ENCODE measurements at regions not wholly inside any gene's neighbourhood (a gene's known extent, or its start where the extent isn't known, plus 50 kb on each side); places are given as distances from the start of the nearest gene placed in this dataset.

DNA sequence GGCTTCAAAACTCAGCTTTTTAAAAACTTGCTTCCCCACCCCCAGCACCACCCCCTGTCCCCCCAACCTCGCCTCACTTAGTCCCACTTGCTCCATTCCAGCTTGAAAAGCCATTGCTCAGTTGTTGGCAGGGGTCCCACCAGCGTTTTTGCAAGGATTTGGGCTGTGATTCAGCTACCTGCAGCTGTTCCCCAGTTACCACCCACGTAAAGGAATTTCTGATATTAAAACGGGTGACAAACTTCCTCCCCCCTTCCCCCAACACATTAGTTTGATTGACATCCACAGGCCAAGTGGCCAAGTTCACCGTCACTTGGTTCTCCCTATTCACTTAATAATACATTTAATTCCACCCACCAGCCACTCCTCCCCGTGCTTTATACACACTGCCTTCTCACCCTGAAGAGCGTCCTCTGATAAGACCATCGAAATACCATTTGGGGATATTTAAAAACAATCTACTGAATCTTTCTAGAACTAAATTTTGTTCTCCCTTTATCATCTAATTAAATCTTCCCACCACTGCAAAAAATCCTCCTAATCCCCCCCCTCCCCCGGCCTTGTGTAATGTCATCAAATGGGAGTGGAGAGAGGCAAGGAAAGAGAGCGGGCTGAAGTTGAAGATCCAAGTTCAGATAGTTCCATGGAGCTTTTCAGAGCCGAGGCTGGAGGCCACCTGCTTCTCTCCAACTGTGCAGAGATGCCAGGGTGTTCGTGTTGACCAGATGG is 55.1 kb downstream of the SOX9 start:
- no peak for TF ChIP-seq POLR2A (IDR thresholded peaks at IDR 0.05; ENCODE audit: low read length)
- TF ChIP-seq GATA1 (IDR thresholded peaks at IDR 0.05; ENCODE audit: low read depth, low read length), result no peak

DNA sequence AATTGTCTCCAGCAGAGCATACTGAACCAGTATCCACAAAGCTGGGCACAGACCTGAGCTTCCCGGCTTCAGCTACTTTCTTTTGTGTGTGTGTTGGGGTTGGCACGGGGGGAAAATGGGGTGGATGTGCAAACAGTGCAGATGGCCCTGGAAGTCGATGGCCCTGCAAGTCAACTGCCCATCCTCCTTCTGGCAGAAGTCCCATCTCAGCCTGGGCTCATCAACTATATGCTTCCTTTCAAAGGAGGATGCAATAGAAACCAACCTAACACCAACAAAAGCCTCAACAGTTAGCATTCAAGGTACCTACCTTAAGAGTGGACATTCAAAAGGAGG is 55.7 kb downstream of the SOX9 start:
- TF ChIP-seq GATA1 (IDR thresholded peaks at IDR 0.05; ENCODE audit: low read depth, low read length), result no peak
- TF ChIP-seq POLR2A (IDR thresholded peaks at IDR 0.05; ENCODE audit: low read length), result no peak

More for the DNA sequence above, 55.1 kb downstream of the SOX9 start:
- DNase-seq, result no peak

DNA sequence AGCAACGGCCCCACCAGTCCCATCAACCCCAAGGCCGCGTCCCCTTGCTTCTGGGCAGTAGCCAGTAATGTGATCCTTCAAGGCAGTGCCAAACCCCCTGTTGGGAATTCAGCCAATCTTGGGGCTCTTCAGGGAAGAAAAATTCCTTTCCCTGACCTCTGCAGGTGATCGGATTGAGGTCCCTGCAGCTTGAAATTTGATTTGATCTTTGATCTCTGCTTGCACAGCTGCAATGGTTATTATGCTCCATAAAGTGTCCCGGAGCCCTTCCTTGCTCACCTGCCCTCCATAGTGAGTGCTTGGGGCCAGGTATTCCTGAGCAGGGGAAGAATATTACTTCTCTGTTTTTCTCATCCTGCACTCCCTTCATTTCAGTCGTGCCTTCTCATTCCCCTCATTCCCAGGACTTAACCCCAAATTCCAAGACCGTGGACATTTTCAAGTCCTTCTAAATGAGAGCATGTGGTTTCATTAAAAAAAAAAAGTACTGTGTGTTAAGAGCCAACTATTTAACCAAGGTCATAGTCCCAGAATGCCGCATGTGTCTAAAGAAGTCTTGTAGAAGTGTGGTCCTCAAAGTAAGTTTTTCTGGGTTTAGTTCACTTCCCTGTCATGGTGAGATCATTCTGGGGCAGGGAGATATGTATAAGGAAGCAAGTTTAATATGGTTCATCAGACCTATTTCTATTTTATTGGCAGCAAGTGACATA is 56.3 kb downstream of the SOX9 start:
- DNase-seq, result no peak
- TF ChIP-seq GATA1 (IDR thresholded peaks at IDR 0.05; ENCODE audit: low read depth, low read length) (no peak), POLR2A (IDR thresholded peaks at IDR 0.05; ENCODE audit: low read length) (no peak)

More for the DNA sequence above, 55.7 kb downstream of the SOX9 start:
- no peak for DNase-seq

DNA sequence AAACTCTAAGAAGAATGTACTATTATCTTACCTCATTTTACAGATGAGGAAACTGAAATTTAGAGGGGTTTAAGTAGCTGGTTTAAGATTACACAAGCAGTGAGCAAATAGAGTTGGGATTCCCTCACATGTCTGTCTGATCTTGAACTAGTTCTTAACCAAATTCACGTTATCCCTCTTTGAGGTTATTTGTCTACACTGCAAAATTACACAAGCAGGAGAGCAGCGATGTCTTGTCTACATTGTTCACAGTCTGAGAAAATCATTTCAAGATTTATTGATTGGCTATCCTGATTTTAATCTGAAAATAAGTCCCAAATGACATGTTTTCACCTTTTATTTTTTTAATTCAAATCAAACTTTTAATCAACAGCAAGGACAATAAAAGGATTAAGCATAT is 56.9 kb downstream of the SOX9 start:
- no peak for DNase-seq
- TF ChIP-seq POLR2A (IDR thresholded peaks at IDR 0.05; ENCODE audit: low read length) (no peak), GATA1 (IDR thresholded peaks at IDR 0.05; ENCODE audit: low read depth, low read length) (no peak)

DNA sequence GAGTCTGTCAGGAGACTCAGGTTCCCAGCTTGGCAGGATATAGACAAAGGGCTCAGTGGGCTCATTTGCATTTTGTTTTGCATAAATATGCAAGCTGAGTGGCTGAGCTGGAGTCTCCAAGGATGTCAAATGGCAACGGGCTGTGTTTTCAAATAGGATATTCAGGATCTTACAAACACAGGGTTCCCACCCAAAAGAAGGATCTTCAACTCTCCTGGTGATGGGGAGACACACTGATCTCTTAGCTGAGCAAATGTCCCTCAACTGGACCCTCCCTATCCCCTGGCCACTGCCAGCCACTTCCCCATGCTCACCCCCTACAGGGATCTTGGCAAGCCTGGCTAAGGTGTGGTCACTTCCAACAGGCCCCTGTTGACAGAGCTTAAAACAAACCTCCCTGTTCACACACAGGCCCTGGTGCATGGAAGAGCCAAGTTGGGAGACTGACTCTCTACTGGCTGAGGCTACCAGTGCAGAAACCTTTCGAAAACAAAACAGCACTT is 61.6 kb downstream of the SOX9 start:
- DNase-seq, result no peak
- TF ChIP-seq POLR2A (IDR thresholded peaks at IDR 0.05; ENCODE audit: low read length) (no peak), GATA1 (IDR thresholded peaks at IDR 0.05; ENCODE audit: low read depth, low read length) (no peak)

DNA sequence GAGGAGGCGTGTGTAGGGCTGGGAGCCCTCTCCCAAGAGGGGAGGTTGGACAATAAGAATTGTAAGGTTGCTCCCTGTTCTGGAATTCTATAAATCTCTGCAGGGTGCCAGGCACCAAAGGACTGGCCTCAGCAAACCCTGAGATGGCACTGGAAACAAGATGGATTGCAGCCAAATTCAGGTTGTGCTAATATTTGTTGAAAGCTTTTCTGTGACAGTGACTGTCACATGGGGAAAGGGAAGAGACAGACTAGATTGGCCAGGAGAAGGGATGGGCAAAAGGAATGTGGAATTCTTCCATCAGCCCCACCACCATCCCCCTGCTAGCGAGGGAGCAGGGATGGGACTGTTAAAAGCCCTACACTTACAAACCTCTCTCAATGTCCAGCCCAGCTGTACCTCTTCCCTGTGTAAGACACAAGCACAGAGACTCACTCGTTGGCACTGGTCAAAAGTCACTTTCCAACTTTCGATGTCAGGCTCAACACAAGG is 62.4 kb downstream of the SOX9 start:
- TF ChIP-seq GATA1 (IDR thresholded peaks at IDR 0.05; ENCODE audit: low read depth, low read length), result no peak
- no peak for TF ChIP-seq POLR2A (IDR thresholded peaks at IDR 0.05; ENCODE audit: low read length)
- DNase-seq, result no peak

DNA sequence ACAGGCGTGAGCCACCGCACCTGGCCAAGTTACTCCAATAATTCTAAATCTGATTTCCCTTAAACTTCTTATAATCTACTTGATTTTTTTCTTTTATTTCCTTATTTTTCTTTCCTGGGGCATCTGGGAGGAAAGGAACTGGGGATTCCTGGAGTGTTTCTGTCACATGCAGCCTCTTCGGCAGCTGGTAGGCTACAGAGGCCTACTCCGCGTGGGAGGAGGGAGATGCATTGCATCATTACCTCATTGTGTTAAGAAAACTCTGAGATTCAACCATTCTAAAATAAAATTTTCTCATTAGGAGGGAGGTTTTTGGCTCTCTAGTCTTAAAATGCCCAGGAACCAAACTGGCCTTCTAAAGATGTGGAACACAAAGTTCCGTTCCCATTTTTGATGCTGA is 64.0 kb downstream of the SOX9 start:
- no peak for TF ChIP-seq POLR2A (IDR thresholded peaks at IDR 0.05; ENCODE audit: low read length)
- no peak for TF ChIP-seq GATA1 (IDR thresholded peaks at IDR 0.05; ENCODE audit: low read depth, low read length)
- no peak for DNase-seq

DNA sequence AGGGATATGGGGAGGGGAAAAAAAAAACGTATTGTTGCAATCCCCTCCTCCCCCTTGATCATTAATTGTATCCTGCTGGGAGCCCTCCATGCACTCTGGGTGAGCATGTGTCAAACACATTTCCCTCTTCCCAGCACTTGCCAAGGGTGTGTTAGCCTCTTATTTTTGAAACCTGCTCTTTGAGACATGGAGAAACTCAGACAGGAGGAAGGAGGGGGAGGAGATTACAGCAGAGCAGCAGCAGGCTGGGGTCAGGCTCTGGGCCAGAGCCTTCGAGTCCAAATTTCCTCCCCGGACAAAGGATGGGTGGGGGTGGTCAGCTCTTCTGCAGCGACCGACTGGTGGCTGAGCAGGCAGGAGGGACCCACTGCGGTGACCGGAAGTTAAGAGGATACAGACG is 64.7 kb downstream of the SOX9 start:
- no peak for DNase-seq
- TF ChIP-seq POLR2A (IDR thresholded peaks at IDR 0.05; ENCODE audit: low read length) (no peak), GATA1 (IDR thresholded peaks at IDR 0.05; ENCODE audit: low read depth, low read length) (no peak)

DNA sequence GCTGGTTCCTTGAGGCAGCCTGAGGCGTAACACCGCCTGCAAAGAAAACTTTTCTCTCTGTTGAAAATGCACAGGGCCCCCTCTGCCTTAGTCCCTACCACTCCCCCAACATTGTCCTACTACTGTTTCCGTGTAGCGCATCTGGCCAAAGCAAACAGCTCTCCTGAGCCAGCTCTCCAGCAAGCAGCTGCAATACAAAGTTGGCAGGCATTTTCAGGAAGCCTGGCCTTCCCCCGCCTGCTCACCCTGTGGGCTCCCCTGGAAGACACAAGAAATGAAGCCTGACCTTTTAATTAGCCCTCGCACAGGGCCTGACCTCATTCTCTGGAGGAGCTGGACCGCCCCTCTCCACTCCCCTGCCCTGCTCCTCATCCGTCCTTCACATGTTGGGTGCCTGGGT is 66.7 kb downstream of the SOX9 start:
- no peak for TF ChIP-seq POLR2A (IDR thresholded peaks at IDR 0.05; ENCODE audit: low read length)
- TF ChIP-seq GATA1 (IDR thresholded peaks at IDR 0.05; ENCODE audit: low read depth, low read length), result no peak
- DNase-seq, result no peak

DNA sequence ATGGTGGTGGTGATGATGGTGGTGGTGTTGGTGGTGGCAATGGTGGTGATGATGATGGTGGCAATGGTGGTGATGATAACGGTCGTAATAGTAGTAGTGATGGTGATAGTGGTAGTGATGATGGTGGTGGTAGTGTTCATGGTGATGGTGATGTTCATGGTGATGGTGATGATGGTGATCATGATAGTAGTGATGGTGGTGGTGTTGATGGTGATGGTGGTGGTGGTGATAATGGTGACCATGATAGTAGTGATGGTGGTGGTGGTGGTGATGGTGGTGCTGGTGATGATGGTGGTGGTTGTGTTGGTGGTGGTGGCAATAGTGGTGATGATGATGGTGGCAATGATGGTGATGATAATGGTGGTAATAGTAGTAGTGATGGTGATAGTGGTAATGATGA is 68.0 kb downstream of the SOX9 start:
- TF ChIP-seq GATA1 (IDR thresholded peaks at IDR 0.05; ENCODE audit: low read depth, low read length) (no peak), POLR2A (IDR thresholded peaks at IDR 0.05; ENCODE audit: low read length) (no peak)
- no peak for DNase-seq

DNA sequence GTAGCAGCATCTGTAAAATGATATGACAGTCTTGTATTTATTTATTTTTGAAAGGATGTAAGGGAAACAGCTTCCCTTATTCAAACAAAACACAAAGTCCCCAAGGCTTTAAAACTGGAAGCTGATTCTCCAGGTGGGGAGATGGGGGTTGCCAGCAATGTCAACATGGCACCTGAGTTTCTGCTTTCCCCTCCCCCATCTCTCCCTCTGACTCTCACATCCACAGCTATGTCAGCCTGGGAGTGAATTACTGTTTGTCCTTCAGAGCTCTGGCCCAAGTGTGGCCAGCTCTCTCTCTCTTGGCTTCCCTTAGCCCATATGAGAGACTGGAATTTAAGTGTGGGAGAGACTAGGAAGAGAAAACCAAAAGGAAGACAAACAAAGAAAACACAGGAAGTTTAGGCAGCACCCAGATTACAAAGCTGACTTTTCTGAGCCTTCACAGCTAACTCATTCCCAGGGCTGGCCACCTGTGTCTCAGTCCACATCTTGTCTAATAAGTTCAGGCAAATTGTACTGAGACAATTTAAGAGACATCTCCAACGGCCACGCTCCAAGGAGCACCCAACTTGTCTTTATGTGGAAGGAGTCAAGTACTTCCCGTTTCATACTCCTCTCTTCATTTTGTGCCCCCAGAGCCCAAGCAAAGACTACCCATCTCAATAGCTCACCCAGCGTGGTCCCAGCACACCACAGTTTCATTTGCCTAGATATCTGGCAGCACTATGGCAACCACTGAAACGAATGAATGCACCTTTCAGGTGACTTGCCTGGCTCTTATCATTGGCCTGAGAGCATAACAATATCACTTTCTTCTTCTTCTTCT is 69.2 kb downstream of the SOX9 start:
- no peak for TF ChIP-seq POLR2A (IDR thresholded peaks at IDR 0.05; ENCODE audit: low read length)
- TF ChIP-seq GATA1 (IDR thresholded peaks at IDR 0.05; ENCODE audit: low read depth, low read length), result no peak
- DNase-seq, result no peak

DNA sequence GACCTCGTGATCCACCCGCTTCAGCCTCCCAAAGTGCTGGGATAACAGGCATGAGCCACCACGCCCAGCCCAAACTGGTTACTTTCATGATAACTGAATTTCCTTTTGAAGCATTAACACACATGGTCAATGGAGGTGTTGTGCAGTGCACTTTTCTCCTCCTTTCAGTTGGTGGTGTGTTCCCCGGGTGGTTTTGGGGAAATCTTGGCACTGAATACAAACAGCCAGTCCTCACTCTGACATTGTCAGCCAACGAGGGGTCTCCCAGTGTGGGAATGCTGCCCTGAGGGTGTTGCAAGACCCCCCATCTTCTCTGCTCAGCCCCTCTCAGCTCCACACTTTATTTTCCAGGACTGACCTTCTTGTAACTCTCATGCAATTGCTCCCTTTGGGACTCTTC is 70.5 kb downstream of the SOX9 start:
- TF ChIP-seq GATA1 (IDR thresholded peaks at IDR 0.05; ENCODE audit: low read depth, low read length) (no peak), POLR2A (IDR thresholded peaks at IDR 0.05; ENCODE audit: low read length) (no peak)
- DNase-seq, result no peak

DNA sequence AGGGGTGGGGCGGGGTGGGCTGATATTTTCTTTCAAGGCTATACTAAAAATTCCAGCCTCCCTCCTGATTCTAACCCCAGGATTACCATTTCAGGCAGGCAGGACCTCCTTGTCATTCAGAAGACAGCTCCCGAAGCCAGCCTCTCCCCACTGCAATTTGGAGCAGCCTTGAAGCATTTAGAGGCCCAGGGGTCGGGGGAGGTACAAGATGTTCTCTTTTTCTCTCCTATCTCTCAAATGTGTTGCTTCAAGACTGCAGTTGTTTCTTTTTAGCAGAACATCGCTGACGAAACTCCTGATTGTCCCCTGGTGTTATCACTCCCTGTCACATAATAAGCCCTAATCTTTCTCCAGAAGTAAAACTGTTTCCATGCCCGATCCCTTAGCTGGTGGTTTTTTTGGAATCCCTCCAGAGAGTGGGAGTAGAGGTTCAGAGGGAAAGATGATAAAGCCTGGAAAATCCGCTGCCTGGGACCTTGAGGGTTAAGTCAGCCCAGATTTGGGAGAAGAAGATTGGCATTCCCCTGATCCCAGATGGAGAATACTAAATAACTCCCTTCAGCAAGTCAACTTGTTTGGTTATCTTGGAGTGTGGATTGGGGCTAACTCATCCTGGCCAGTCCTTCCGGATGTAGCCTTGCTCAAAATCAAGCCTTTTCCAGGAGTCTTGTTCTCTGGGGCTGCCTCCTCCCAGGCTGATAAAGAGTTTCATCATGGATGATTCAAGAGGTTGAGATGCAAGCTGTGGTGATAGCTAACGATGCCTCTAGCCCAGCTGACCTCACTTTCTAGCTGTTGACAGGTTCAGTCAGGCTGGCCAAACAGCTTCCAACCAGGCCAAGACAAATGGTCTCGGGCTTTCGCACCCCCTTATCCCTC is 71.3 kb downstream of the SOX9 start:
- TF ChIP-seq GATA1 (IDR thresholded peaks at IDR 0.05; ENCODE audit: low read depth, low read length) (no peak), POLR2A (IDR thresholded peaks at IDR 0.05; ENCODE audit: low read length) (no peak)
- no peak for DNase-seq
